GM12892 (cell line): ENCODE measurements at regions not wholly inside any gene's neighbourhood (a gene's known extent, or its start where the extent isn't known, plus 50 kb on each side); places are given as distances from the start of the nearest gene placed in this dataset.

Source experiments
- POLR2A ChIP-seq: IDR thresholded peaks from 2 replicates; pipeline ENCODE4 v1.6.1; 2011; ENCODE audit warnings: low read depth, low read length, control low read depth
- POLR2AphosphoS5 ChIP-seq: IDR thresholded peaks from 2 replicates; pipeline ENCODE4 v1.6.1; 2011; ENCODE audit warnings: low read depth, low read length, control low read depth
- TAF1 ChIP-seq: IDR thresholded peaks from 2 replicates; pipeline ENCODE4 v1.6.1; 2011; ENCODE audit warnings: low read depth, mild to moderate bottlenecking, control low read depth, low read length, borderline replicate concordance

DNA sequence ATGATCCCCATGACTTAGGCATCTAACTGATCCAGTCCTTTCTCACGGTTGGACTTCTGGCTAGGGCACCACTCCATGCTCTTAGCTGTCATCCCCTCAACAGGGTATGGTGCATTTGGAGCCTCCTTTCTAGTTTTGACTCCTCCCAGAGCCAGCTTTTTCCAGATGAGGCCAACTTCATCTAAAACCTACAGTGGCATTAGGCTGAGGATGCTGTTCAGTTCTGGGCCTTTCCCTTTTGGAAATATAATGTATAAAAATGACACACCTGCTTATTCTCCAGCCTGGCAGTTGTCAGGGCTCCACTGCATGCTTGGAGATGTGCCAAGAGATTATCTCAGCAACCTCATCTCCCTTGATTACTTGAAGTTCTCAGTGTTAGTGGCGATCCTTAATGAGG, 239.7 kb downstream of the EMP1 start:
- TF ChIP-seq POLR2AphosphoS5, result no peak
- TF ChIP-seq TAF1, result no peak
- no peak for TF ChIP-seq POLR2A
